GM23338 (cell line): ENCODE measurements at regions not wholly inside any gene's neighbourhood (a gene's known extent, or its start where the extent isn't known, plus 50 kb on each side); places are given as distances from the start of the nearest gene placed in this dataset.

Experiments
- ATAC-seq: fragments of 200-7000 bp; cut with Tn5 transposase; 3 replicates; pipeline ENCODE4 v1.9.1; 2020
- DNase-seq: peaks from one replicate; pipeline ENCODE4 v3.0.0-alpha.2; 2015; ENCODE audit warnings: low spot score
- H2AFZ ChIP-seq: fragments of 200-600 bp; sonication (generic); 2 replicates; pipeline ENCODE4 v1.8.0; 2016; ENCODE audit warnings: antibody characterized with exemption, mild to moderate bottlenecking, moderate library complexity
- H3F3A ChIP-seq: fragments of 200-600 bp; sonication (generic); replicated peaks from 2 replicates; pipeline ENCODE4 v1.8.0; 2017; ENCODE audit warnings: antibody characterized with exemption, mixed run types, low read depth
- H3K27ac ChIP-seq: fragments of 200-600 bp; sonication (generic); 2 replicates; pipeline ENCODE4 v1.6.1; 2016; ENCODE audit warnings: low read depth
- H3K27me3 ChIP-seq: fragments of 200-600 bp; sonication (generic); 2 replicates; pipeline ENCODE4 v1.8.0; 2016; ENCODE audit warnings: mild to moderate bottlenecking, mixed run types, moderate library complexity; ENCODE audit not compliant: insufficient read depth
- H3K36me3 ChIP-seq: fragments of 200-600 bp; sonication (generic); 2 replicates; pipeline ENCODE4 v1.8.0; 2016; ENCODE audit warnings: mild to moderate bottlenecking; ENCODE audit not compliant: insufficient read depth
- H3K4me1 ChIP-seq: fragments of 200-600 bp; sonication (generic); 2 replicates; pipeline ENCODE4 v1.8.0; 2016; ENCODE audit warnings: mild to moderate bottlenecking, moderate library complexity; ENCODE audit not compliant: insufficient read depth
- H3K4me2 ChIP-seq: fragments of 200-600 bp; sonication (generic); 2 replicates; pipeline ENCODE4 v1.7.1; 2017; ENCODE audit warnings: mixed run types
- H3K4me3 ChIP-seq: fragments of 200-600 bp; sonication (generic); 2 replicates; pipeline ENCODE4 v1.6.1; 2016; ENCODE audit warnings: mixed run types
- H3K79me2 ChIP-seq: fragments of 200-600 bp; sonication (generic); replicated peaks from 2 replicates; pipeline ENCODE4 v1.8.0; 2017; ENCODE audit warnings: mild to moderate bottlenecking; ENCODE audit not compliant: insufficient read depth
- H3K9me2 ChIP-seq: fragments of 200-600 bp; sonication (generic); 2 replicates; pipeline ENCODE4 v1.8.0; 2017; ENCODE audit not compliant: insufficient read depth
- H4K20me1 ChIP-seq: fragments of 200-600 bp; sonication (generic); replicated peaks from 2 replicates; pipeline ENCODE4 v1.8.0; 2017; ENCODE audit warnings: mild to moderate bottlenecking; ENCODE audit not compliant: insufficient read depth
- H3K27ac Mint-ChIP-seq: 2 replicates; pipeline ENCODE4 v1.8.0; 2020; ENCODE audit warnings: inconsistent platforms, mild to moderate bottlenecking, moderate library complexity, mixed read lengths
- H3K27me3 Mint-ChIP-seq: 3 replicates; pipeline ENCODE4 v1.8.0; 2022; ENCODE audit warnings: low read depth, mild to moderate bottlenecking, moderate library complexity, mixed read lengths, inconsistent platforms; ENCODE audit not compliant: insufficient read depth, poor library complexity
- H3K36me3 Mint-ChIP-seq: 3 replicates; pipeline ENCODE4 v1.8.0; 2021; ENCODE audit warnings: low read depth, mild to moderate bottlenecking, inconsistent platforms, moderate library complexity, mixed read lengths
- H3K4me1 Mint-ChIP-seq: 3 replicates; pipeline ENCODE4 v1.8.0; 2020; ENCODE audit warnings: mild to moderate bottlenecking, inconsistent platforms, mixed read lengths
- H3K4me3 Mint-ChIP-seq: 3 replicates; pipeline ENCODE4 v1.8.0; 2021; ENCODE audit warnings: moderate library complexity, mild to moderate bottlenecking, inconsistent platforms, mixed read lengths
- H3K9me3 Mint-ChIP-seq: 3 replicates; pipeline ENCODE4 v1.8.0; 2020; ENCODE audit warnings: moderate library complexity, mild to moderate bottlenecking, inconsistent platforms, mixed read lengths
- CREB1 ChIP-seq: fragments of 250-450 bp; sonication (Bioruptor Pico); IDR thresholded peaks from 2 replicates; pipeline ENCODE4 v1.5.0; 2020; ENCODE audit warnings: low read depth, mild to moderate bottlenecking, moderate library complexity
- EZH2 ChIP-seq: fragments of 200-600 bp; sonication (generic); IDR thresholded peaks from one replicate; pipeline ENCODE4 v1.8.0; 2017; ENCODE audit warnings: antibody characterized with exemption, mild to moderate bottlenecking, low read depth; ENCODE audit not compliant: unreplicated experiment
- EZH2phosphoT487 ChIP-seq: fragments of 200-600 bp; sonication (generic); IDR thresholded peaks from one replicate; pipeline ENCODE4 v1.8.1; 2018; ENCODE audit warnings: antibody characterized with exemption; ENCODE audit not compliant: unreplicated experiment
- JUNB ChIP-seq: IDR thresholded peaks from one replicate; pipeline ENCODE4 v1.6.1; 2016; ENCODE audit warnings: antibody characterized with exemption; ENCODE audit not compliant: unreplicated experiment
- NANOG ChIP-seq: IDR thresholded peaks from 2 replicates; pipeline ENCODE4 v1.6.1; 2016; ENCODE audit warnings: antibody characterized with exemption, borderline replicate concordance
- STAT1 ChIP-seq: IDR thresholded peaks from one replicate; pipeline ENCODE4 v1.6.1; 2016; ENCODE audit warnings: antibody characterized with exemption; ENCODE audit not compliant: unreplicated experiment
- ZNF114 ChIP-seq: fragments of 250-450 bp; sonication (Bioruptor Pico); IDR thresholded peaks from 2 replicates; pipeline ENCODE4 v1.5.0; 2020; ENCODE audit warnings: mild to moderate bottlenecking, moderate library complexity
- ZNF331 ChIP-seq: fragments of 250-450 bp; sonication (Bioruptor Pico); IDR thresholded peaks from 2 replicates; pipeline ENCODE4 v1.5.0; 2020; ENCODE audit warnings: low read depth, mild to moderate bottlenecking, moderate library complexity
- TF ChIP-seq, protein P1 (sequence below), 2 experiments: fragments of 200-600 bp in 1 of 2; sonication (generic) in 1 of 2; conservative IDR thresholded peaks; 2 replicates each; pipeline versions ENCODE4 v1.5.1 to v1.6.1; 2016 to 2017; ENCODE audit warnings: antibody characterized with exemption in 2 of 2, low read depth in 2 of 2, mild to moderate bottlenecking in 2 of 2, moderate library complexity in 1 of 2
- TF ChIP-seq, protein P2 (sequence below): fragments of 250-450 bp; sonication (Bioruptor Pico); IDR thresholded peaks from 2 replicates; pipeline ENCODE4 v1.5.0; 2020; ENCODE audit warnings: mild to moderate bottlenecking, moderate library complexity

DNA sequence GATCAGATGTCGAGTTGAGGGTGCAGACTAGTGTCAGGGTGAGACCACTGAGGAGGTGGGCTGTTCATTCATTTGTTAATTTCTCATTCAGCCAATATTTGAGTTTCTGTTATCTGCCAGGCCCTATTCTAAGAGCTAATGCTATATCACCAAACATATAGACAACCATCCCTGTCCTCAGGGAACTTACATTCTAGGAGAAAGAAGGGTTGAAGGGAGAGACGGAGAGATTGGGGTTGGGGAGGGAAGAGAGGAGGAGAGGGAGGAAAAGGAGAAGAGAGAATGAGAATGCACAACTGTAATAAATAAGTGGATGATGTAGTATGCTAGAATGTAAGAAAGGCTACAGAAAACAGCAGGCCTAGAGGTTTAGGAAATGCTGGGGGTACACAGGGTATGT, 129.9 kb upstream of the PITX1 start:
- H3K36me3 ChIP-seq, result no peaks in the 10 kb centered on the region
- Mint-ChIP-seq H3K27me3 (peaks cover 3% of the 10 kb centered on the region), H3K4me1 (no peaks in the 10 kb centered on the region), H3K4me3 (no peak overlapping the region), H3K36me3 (no peaks in the 10 kb centered on the region), H3K27ac (no peak overlapping the region), H3K9me3 (0 out of 3 replicates have a peak, but pooled peaks cover under 1% of the 10 kb centered on the region)
- TF ChIP-seq ZNF331, result no peak
- TF ChIP-seq ZNF114 (CRISPR knock-in tag), result no peak
- no peak for TF ChIP-seq STAT1
- no peaks in the 10 kb centered on the region for H3F3A ChIP-seq
- H3K27ac ChIP-seq, result no peak overlapping the region
- H3K4me1 ChIP-seq, result no peaks in the 10 kb centered on the region
- no peaks in the 10 kb centered on the region for H3K27me3 ChIP-seq
- H4K20me1 ChIP-seq, result no peaks in the 10 kb centered on the region
- H3K9me2 ChIP-seq, result no peaks in the 10 kb centered on the region
- no peak overlapping the region for H3K4me3 ChIP-seq
- ATAC-seq, result no peak
- H3K4me2 ChIP-seq, result no peak overlapping the region
- H2AFZ ChIP-seq, result no peak overlapping the region
- no peak for DNase-seq
- no peaks in the 10 kb centered on the region for H3K79me2 ChIP-seq

DNA sequence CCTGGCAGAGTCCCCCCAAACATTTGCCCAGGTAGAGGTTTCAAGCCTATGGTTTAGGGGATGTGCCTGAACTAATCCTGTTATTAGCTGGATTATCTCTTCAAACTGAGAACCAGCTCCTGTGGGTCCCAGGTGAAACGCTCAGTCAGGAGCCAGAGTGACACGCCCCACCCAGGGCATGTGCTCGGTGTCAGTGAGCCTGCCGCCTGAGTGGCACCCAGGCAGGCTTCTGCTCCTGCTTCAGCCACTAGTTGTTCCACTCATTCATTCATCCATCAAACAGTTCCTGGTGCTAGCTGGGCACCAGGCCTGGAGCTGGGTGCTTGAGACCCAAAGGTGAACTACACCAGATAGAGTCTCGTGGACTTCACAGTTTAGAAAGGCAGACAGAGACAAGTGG, 129.4 kb upstream of the PITX1 start:
- no peak overlapping the region for H3K4me3 Mint-ChIP-seq
- no peaks in the 10 kb centered on the region for H3K4me1 Mint-ChIP-seq
- TF ChIP-seq EZH2 (no peak), CREB1 (no peak), NANOG (no peak), STAT1 (no peak), EZH2phosphoT487 (no peak), JUNB (no peak), ZNF114 (CRISPR knock-in tag) (no peak)
- TF ChIP-seq, protein P1, sequence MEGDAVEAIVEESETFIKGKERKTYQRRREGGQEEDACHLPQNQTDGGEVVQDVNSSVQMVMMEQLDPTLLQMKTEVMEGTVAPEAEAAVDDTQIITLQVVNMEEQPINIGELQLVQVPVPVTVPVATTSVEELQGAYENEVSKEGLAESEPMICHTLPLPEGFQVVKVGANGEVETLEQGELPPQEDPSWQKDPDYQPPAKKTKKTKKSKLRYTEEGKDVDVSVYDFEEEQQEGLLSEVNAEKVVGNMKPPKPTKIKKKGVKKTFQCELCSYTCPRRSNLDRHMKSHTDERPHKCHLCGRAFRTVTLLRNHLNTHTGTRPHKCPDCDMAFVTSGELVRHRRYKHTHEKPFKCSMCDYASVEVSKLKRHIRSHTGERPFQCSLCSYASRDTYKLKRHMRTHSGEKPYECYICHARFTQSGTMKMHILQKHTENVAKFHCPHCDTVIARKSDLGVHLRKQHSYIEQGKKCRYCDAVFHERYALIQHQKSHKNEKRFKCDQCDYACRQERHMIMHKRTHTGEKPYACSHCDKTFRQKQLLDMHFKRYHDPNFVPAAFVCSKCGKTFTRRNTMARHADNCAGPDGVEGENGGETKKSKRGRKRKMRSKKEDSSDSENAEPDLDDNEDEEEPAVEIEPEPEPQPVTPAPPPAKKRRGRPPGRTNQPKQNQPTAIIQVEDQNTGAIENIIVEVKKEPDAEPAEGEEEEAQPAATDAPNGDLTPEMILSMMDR (conservative IDR thresholded peaks at IDR 0.05; ENCODE audit: low read depth in 2 of 2), result no peak
- TF ChIP-seq, protein P2, sequence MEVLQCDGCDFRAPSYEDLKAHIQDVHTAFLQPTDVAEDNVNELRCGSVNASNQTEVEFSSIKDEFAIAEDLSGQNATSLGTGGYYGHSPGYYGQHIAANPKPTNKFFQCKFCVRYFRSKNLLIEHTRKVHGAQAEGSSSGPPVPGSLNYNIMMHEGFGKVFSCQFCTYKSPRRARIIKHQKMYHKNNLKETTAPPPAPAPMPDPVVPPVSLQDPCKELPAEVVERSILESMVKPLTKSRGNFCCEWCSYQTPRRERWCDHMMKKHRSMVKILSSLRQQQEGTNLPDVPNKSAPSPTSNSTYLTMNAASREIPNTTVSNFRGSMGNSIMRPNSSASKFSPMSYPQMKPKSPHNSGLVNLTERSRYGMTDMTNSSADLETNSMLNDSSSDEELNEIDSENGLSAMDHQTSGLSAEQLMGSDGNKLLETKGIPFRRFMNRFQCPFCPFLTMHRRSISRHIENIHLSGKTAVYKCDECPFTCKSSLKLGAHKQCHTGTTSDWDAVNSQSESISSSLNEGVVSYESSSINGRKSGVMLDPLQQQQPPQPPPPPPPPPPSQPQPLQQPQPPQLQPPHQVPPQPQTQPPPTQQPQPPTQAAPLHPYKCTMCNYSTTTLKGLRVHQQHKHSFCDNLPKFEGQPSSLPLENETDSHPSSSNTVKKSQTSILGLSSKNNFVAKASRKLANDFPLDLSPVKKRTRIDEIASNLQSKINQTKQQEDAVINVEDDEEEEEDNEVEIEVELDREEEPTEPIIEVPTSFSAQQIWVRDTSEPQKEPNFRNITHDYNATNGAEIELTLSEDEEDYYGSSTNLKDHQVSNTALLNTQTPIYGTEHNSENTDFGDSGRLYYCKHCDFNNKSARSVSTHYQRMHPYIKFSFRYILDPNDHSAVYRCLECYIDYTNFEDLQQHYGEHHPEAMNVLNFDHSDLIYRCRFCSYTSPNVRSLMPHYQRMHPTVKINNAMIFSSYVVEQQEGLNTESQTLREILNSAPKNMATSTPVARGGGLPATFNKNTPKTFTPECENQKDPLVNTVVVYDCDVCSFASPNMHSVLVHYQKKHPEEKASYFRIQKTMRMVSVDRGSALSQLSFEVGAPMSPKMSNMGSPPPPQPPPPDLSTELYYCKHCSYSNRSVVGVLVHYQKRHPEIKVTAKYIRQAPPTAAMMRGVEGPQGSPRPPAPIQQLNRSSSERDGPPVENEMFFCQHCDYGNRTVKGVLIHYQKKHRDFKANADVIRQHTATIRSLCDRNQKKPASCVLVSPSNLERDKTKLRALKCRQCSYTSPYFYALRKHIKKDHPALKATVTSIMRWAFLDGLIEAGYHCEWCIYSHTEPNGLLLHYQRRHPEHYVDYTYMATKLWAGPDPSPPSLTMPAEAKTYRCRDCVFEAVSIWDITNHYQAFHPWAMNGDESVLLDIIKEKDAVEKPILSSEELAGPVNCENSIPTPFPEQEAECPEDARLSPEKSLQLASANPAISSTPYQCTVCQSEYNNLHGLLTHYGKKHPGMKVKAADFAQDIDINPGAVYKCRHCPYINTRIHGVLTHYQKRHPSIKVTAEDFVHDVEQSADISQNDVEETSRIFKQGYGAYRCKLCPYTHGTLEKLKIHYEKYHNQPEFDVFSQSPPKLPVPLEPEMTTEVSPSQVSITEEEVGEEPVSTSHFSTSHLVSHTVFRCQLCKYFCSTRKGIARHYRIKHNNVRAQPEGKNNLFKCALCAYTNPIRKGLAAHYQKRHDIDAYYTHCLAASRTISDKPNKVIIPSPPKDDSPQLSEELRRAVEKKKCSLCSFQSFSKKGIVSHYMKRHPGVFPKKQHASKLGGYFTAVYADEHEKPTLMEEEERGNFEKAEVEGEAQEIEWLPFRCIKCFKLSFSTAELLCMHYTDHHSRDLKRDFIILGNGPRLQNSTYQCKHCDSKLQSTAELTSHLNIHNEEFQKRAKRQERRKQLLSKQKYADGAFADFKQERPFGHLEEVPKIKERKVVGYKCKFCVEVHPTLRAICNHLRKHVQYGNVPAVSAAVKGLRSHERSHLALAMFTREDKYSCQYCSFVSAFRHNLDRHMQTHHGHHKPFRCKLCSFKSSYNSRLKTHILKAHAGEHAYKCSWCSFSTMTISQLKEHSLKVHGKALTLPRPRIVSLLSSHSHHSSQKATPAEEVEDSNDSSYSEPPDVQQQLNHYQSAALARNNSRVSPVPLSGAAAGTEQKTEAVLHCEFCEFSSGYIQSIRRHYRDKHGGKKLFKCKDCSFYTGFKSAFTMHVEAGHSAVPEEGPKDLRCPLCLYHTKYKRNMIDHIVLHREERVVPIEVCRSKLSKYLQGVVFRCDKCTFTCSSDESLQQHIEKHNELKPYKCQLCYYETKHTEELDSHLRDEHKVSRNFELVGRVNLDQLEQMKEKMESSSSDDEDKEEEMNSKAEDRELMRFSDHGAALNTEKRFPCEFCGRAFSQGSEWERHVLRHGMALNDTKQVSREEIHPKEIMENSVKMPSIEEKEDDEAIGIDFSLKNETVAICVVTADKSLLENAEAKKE (CRISPR knock-in tag), result no peak
- Histone ChIP-seq H3K4me1 (no peaks in the 10 kb centered on the region), H3K79me2 (no peaks in the 10 kb centered on the region), H3K9me2 (no peaks in the 10 kb centered on the region), H3K27me3 (no peaks in the 10 kb centered on the region), H3K4me2 (no peak overlapping the region), H4K20me1 (no peaks in the 10 kb centered on the region), H3K27ac (no peak overlapping the region), H2AFZ (no peak overlapping the region), H3F3A (no peaks in the 10 kb centered on the region), H3K4me3 (no peak overlapping the region), H3K36me3 (no peaks in the 10 kb centered on the region)
- H3K36me3 Mint-ChIP-seq, result no peaks in the 10 kb centered on the region
- no peak overlapping the region for H3K27ac Mint-ChIP-seq
- H3K9me3 Mint-ChIP-seq, result peaks cover 5% of the 10 kb centered on the region; the same call in 2 of the 3 replicates
- no peak for ATAC-seq
- H3K27me3 Mint-ChIP-seq, result peaks cover 3% of the 10 kb centered on the region
- DNase-seq, result no peak
